ENCODE measurements at regions not wholly inside any gene's neighbourhood (a gene's known extent, or its start where the extent isn't known, plus 50 kb on each side); places are given as distances from the start of the nearest gene placed in this dataset.

GRCh38 chr7:46855851-46856250 lies 726.1 kb downstream of the TNS3 start:
- DNase-seq, result no peak

GRCh38 chr7:46854958-46855473 lies 726.9 kb downstream of the TNS3 start:
- DNase-seq, result no peak

GRCh38 chr7:46853451-46853850 lies 728.5 kb downstream of the TNS3 start:
- no peak for DNase-seq

- no peak for DNase-seq
Observed at GRCh38 chr7:46852795-46853194, 729.1 kb downstream of the TNS3 start.

GRCh38 chr7:46850563-46851330 lies 731.2 kb downstream of the TNS3 start:
- DNase-seq, result no peak

- DNase-seq, result no peak
Observed at GRCh38 chr7:46848944-46849343, 733.0 kb downstream of the TNS3 start.

GRCh38 chr7:46848311-46848710 lies 733.6 kb downstream of the TNS3 start:
- DNase-seq, result no peak

- DNase-seq, result no peak
Observed at GRCh38 chr7:46847126-46847525, 734.8 kb downstream of the TNS3 start.

GRCh38 chr7:46844486-46844885 lies 737.4 kb downstream of the TNS3 start:
- no peak for DNase-seq

GRCh38 chr7:46841248-46841647 lies 740.7 kb downstream of the TNS3 start:
- DNase-seq, result no peak

GRCh38 chr7:46839651-46840050 lies 742.3 kb downstream of the TNS3 start:
- DNase-seq, result no peak

GRCh38 chr7:46838463-46838862 lies 743.4 kb downstream of the TNS3 start:
- no peak for DNase-seq

GRCh38 chr7:46835556-46835955 lies 746.4 kb downstream of the TNS3 start:
- DNase-seq, result no peak

GRCh38 chr7:46834921-46835320 lies 747.0 kb downstream of the TNS3 start:
- DNase-seq, result no peak

- DNase-seq, result no peak
Observed at GRCh38 chr7:46833197-46833596, 748.7 kb downstream of the TNS3 start.

- DNase-seq, result no peak
Observed at GRCh38 chr7:46832136-46832535, 749.8 kb downstream of the TNS3 start.

GRCh38 chr7:46819819-46820218 lies 762.1 kb downstream of the TNS3 start:
- DNase-seq, result no peak

- DNase-seq, result no peak
Observed at GRCh38 chr7:46814516-46815250, 767.2 kb downstream of the TNS3 start.

- no peak for DNase-seq
Observed at GRCh38 chr7:46812101-46812675, 769.7 kb downstream of the TNS3 start.

- DNase-seq, result no peak
Observed at GRCh38 chr7:46811529-46811928, 770.4 kb downstream of the TNS3 start.

GRCh38 chr7:46810986-46811385 lies 770.9 kb downstream of the TNS3 start:
- no peak for DNase-seq

- DNase-seq, result no peak
Observed at GRCh38 chr7:46809886-46810285, 772.0 kb downstream of the TNS3 start.

GRCh38 chr7:46806856-46807255 lies 775.1 kb downstream of the TNS3 start:
- no peak for DNase-seq

- no peak for DNase-seq
Observed at GRCh38 chr7:46802479-46802878, 779.4 kb downstream of the TNS3 start.
